ENCODE measurements at regions not wholly inside any gene's neighbourhood (a gene's known extent, or its start where the extent isn't known, plus 50 kb on each side); places are given as distances from the start of the nearest gene placed in this dataset.

DNA sequence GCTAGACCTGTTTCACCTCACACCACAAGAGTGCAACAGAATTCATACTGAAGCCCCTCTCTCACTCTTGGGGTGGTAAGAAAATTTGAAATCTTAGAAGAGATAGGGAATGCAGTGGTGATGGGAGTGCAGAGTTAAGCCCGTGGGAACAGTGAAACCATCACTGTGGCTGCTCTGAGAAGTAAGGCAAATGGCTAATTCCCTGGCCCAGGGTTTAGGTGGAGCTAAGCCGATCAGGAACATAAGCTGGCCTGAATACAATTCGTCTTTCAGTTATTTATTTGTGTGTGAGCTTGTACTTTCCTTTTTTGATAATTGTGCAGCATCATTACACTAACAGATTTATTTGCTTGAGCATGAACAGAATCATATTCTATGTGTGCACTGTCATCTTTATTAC lies 1070.6 kb downstream of the STPG2 start:
- no peak for TF ChIP-seq EZH2 (IDR thresholded peaks at IDR 0.05; ENCODE audit: insufficient read depth, low read length)
- TF ChIP-seq, protein P1, sequence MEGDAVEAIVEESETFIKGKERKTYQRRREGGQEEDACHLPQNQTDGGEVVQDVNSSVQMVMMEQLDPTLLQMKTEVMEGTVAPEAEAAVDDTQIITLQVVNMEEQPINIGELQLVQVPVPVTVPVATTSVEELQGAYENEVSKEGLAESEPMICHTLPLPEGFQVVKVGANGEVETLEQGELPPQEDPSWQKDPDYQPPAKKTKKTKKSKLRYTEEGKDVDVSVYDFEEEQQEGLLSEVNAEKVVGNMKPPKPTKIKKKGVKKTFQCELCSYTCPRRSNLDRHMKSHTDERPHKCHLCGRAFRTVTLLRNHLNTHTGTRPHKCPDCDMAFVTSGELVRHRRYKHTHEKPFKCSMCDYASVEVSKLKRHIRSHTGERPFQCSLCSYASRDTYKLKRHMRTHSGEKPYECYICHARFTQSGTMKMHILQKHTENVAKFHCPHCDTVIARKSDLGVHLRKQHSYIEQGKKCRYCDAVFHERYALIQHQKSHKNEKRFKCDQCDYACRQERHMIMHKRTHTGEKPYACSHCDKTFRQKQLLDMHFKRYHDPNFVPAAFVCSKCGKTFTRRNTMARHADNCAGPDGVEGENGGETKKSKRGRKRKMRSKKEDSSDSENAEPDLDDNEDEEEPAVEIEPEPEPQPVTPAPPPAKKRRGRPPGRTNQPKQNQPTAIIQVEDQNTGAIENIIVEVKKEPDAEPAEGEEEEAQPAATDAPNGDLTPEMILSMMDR (IDR thresholded peaks at IDR 0.05; ENCODE audit: insufficient read depth, low read depth, low read length) = no peak
